K562 (cell line): ENCODE measurements at regions not wholly inside any gene's neighbourhood (a gene's known extent, or its start where the extent isn't known, plus 50 kb on each side); places are given as distances from the start of the nearest gene placed in this dataset.

ENCODE experiments used
- ATAC-seq: fragments of 200-7000 bp; cut with Tn5 transposase; 3 replicates; pipeline ENCODE4 v1.9.1; 2020; ENCODE audit warnings: moderate library complexity
- BruUV-seq: library from RNA; stranded (reverse); fragments of 400-500 nt; replicated peaks from 2 replicates; lab custom pipeline; 2021; lab: Mats Ljungman, UMichigan
- CTCF ChIA-PET: fragments of 300-600 bp; formaldehyde crosslinking; extraction: SDS; loops from one replicate; lab custom pipeline; 2021; ENCODE audit warnings: low intra/inter-chr PET ratio; lab: Yijun Ruan, JAX
- POLR2A ChIA-PET: fragments of 300-600, 350-650 bp; sonication (Branson Sonifier 250); formaldehyde crosslinking; extraction: SDS; loops from one replicate; lab custom pipeline; 2021; ENCODE audit warnings: antibody characterized with exemption, inconsistent platforms; lab: Yijun Ruan, JAX
- DNase-seq, 4 experiments: peaks; one replicate each; pipeline versions ENCODE4 v3.0.0 to v3.0.0-alpha.2; 2011 to 2018; ENCODE audit warnings: low spot score in 3 of 4, mixed read lengths in 3 of 4; ENCODE audit errors: extremely low read depth in 1 of 4
- FAIRE-seq: peaks from 2 replicates; lab custom pipeline; 2011; peaks lifted over from hg19 to GRCh38; lab: Jason Lieb, UNC
- H2AFZ ChIP-seq: 2 replicates; pipeline ENCODE4 v1.6.0; 2011; ENCODE audit warnings: low read depth, low read length, control low read depth, inconsistent platforms
- H3K27ac ChIP-seq: fragments of 200-600 bp; 3 replicates; pipeline ENCODE4 v1.8.0; 2011; ENCODE audit warnings: low read depth, mild to moderate bottlenecking, control low read depth, inconsistent platforms, low read length, moderate library complexity, mixed read lengths; ENCODE audit errors: extremely low read depth
- H3K27me3 ChIP-seq, 2 experiments: fragments of 300-600 bp in 1 of 2; 2 replicates in 1 of 2; 3 replicates in 1 of 2; pipeline versions ENCODE4 v1.6.0 to v1.8.0; 2011; ENCODE audit warnings: inconsistent platforms in 2 of 2, low read length in 2 of 2, mild to moderate bottlenecking in 1 of 2, mixed read lengths in 1 of 2, moderate library complexity in 1 of 2; ENCODE audit not compliant: control insufficient read depth in 2 of 2, insufficient read depth in 2 of 2
- H3K36me3 ChIP-seq: fragments of 300-600 bp; 3 replicates; pipeline ENCODE4 v1.8.0; 2011; ENCODE audit warnings: mild to moderate bottlenecking, low read length, inconsistent platforms; ENCODE audit not compliant: control insufficient read depth, insufficient read depth
- H3K4me1 ChIP-seq, 2 experiments: fragments of 200-600 bp in 1 of 2; replicated peaks in 1 of 2; 2 replicates in 1 of 2; 3 replicates in 1 of 2; pipeline versions ENCODE4 v1.5.1 to v1.8.0; 2011; ENCODE audit warnings: inconsistent platforms in 2 of 2, low read length in 2 of 2, mild to moderate bottlenecking in 1 of 2, mixed read lengths in 1 of 2, moderate library complexity in 1 of 2; ENCODE audit not compliant: control insufficient read depth in 2 of 2, insufficient read depth in 2 of 2
- H3K4me2 ChIP-seq: 2 replicates; pipeline ENCODE4 v1.6.1; 2011; ENCODE audit warnings: low read length, control low read depth, inconsistent platforms, mixed read lengths; ENCODE audit not compliant: insufficient read depth
- H3K4me3 ChIP-seq: fragments of 200-600 bp; sonication (generic), shearing (Covaris generic); 2 replicates; pipeline ENCODE4 v1.5.1; 2016; ENCODE audit warnings: control low read depth, inconsistent platforms
- H3K79me2 ChIP-seq: fragments of 200-600 bp; 3 replicates; pipeline ENCODE4 v1.8.0; 2011; ENCODE audit warnings: low read length, inconsistent platforms; ENCODE audit not compliant: control insufficient read depth, insufficient read depth
- H3K9ac ChIP-seq, 2 experiments: 2 replicates each; pipeline versions ENCODE4 v1.6.0 to v1.6.1; 2011; ENCODE audit warnings: low read depth in 2 of 2, low read length in 2 of 2, control low read depth in 1 of 2, inconsistent platforms in 1 of 2, mild to moderate bottlenecking in 1 of 2, mixed read lengths in 1 of 2; ENCODE audit not compliant: insufficient read depth in 1 of 2
- H3K9me1 ChIP-seq: one replicate; pipeline ENCODE4 v1.6.0; 2011; ENCODE audit warnings: inconsistent platforms, mild to moderate bottlenecking, low read length, moderate library complexity; ENCODE audit not compliant: control insufficient read depth, insufficient read depth
- H3K9me3 ChIP-seq: replicated peaks from 2 replicates; pipeline ENCODE4 v1.5.1; 2011; ENCODE audit warnings: low read depth, low read length, inconsistent platforms; ENCODE audit not compliant: control insufficient read depth, insufficient read depth
- H4K20me1 ChIP-seq: replicated peaks from 2 replicates; pipeline ENCODE4 v1.6.1; 2011; ENCODE audit warnings: low read length, inconsistent platforms, mixed read lengths; ENCODE audit not compliant: control insufficient read depth, insufficient read depth
- BRCA1 ChIP-seq, 2 experiments: fragments of 450-650 bp in 1 of 2; sonication (generic) in 1 of 2; formaldehyde crosslinking in 1 of 2; IDR thresholded peaks; 2 replicates each; pipeline versions ENCODE4 v1.5.0 to v1.6.1; 2017 to 2020; ENCODE audit warnings: mild to moderate bottlenecking in 1 of 2, missing genetic modification reagents in 1 of 2
- JUND ChIP-seq, 2 experiments: IDR thresholded peaks; 2 replicates in 1 of 2; 3 replicates in 1 of 2; pipeline ENCODE4 v1.6.1; 2011; ENCODE audit warnings: borderline replicate concordance in 2 of 2, low read depth in 2 of 2, low read length in 2 of 2, improper control_type of control experiment in 1 of 2, missing biosample characterization in 1 of 2, missing genetic modification characterization in 1 of 2, missing genetic modification reagents in 1 of 2
- MXD1 ChIP-seq: fragments of 250-450 bp; sonication (Bioruptor Pico); IDR thresholded peaks from 2 replicates; pipeline ENCODE4 v1.8.0; 2021; ENCODE audit warnings: borderline replicate concordance, mild to moderate bottlenecking, moderate library complexity; ENCODE audit not compliant: poor library complexity, severe bottlenecking
- NCOA4 ChIP-seq: fragments of 450-650 bp; IDR thresholded peaks from 2 replicates; pipeline ENCODE4 v1.6.1; 2018; ENCODE audit warnings: mild to moderate bottlenecking; ENCODE audit not compliant: partially characterized antibody
- PKNOX1 ChIP-seq: fragments of 450-650 bp; IDR thresholded peaks from 2 replicates; pipeline ENCODE4 v1.6.1; 2016
- TAL1 ChIP-seq: fragments of 450-650 bp; IDR thresholded peaks from 2 replicates; pipeline ENCODE4 v1.6.1; 2016; ENCODE audit warnings: mild to moderate bottlenecking
- ZNF239 ChIP-seq: fragments of 250-450 bp; sonication (Bioruptor Pico); IDR thresholded peaks from 2 replicates; pipeline ENCODE4 v1.4.0; 2020; ENCODE audit warnings: mild to moderate bottlenecking
- ZNF431 ChIP-seq: sonication (generic); formaldehyde crosslinking; IDR thresholded peaks from 2 replicates; pipeline ENCODE4 v1.8.0; 2022; ENCODE audit warnings: mild to moderate bottlenecking, missing genetic modification reagents
- WGBS: fragments of 100-300 bp; shearing (Covaris generic); methylation state at CpG from one replicate; pipeline ENCODE4 v1.1.6; 2016; ENCODE audit warnings: low coverage, mixed read lengths; ENCODE audit not compliant: insufficient coverage; ENCODE audit errors: missing lambda C conversion rate; 5-methylcytosine and 5-hydroxymethylcytosine counted together
- in situ Hi-C: fragments of 300-500 bp; cut with MboI; formaldehyde crosslinking; loops from 4 replicates; pipeline ENCODE4 v1.15.0; 2018; ENCODE audit warnings: inconsistent platforms, mixed read lengths
- intact Hi-C: fragments of 100-400 bp; cut with micrococcal nuclease; formaldehyde crosslinking; loops from 2 replicates; pipeline ENCODE4 v1.14.2; 2022

GRCh38 chrX:40444798-40445496 is 135.8 kb upstream of the ATP6AP2 start:
- no peak for TF ChIP-seq MXD1 (CRISPR knock-in tag)
- TF ChIP-seq BRCA1 (IDR thresholded peaks at IDR 0.05) = no peak
- TF ChIP-seq BRCA1 (CRISPR knock-in tag; IDR thresholded peaks at IDR 0.05) = no peak
- TF ChIP-seq JUND (IDR thresholded peaks at IDR 0.05; ENCODE audit: borderline replicate concordance, low read depth, low read length) = no peak
- TF ChIP-seq JUND (tag; IDR thresholded peaks at IDR 0.05; ENCODE audit: borderline replicate concordance, low read depth, low read length) = no peak
- no peak for TF ChIP-seq TAL1
- TF ChIP-seq ZNF239 (CRISPR knock-in tag) = no peak
- no peak for TF ChIP-seq ZNF431
- no peak for TF ChIP-seq NCOA4
- peak; percentile 82 for TF ChIP-seq PKNOX1
- TF ChIP-seq, all 486 proteins: peak for 1
- Histone ChIP-seq H3K79me2 (no peaks in the 10 kb centered on the region), H3K4me2 (no peak overlapping the region), H2AFZ (no peak overlapping the region), H4K20me1 (no peaks in the 10 kb centered on the region), H3K4me1 (peaks cover 12 to 17% of the 10 kb centered on the region in 2 experiments; a peak in 3 of 5 replicates), H3K4me3 (no peak overlapping the region), H3K36me3 (no peaks in the 10 kb centered on the region), H3K9me3 (no peaks in the 10 kb centered on the region), H3K9ac (no peak overlapping the region), H3K27ac (no peak overlapping the region), H3K27me3 (no peaks in the 10 kb centered on the region), H3K9me1 (no peaks in the 10 kb centered on the region)
- no peak for ATAC-seq
- POLR2A ChIA-PET = no interaction called here
- no peak for FAIRE-seq
- WGBS = 41% methylated on average over 11 of the region's 12 CpGs
- no peak for DNase-seq
- BruUV-seq = no TSS peak
- in situ Hi-C loops = no loop called here
- CTCF ChIA-PET = no interaction called here
- intact Hi-C loops = no loop called here
